Body of pancreas (tissue), 4 donors: ENCODE measurements at regions not wholly inside any gene's neighbourhood (a gene's known extent, or its start where the extent isn't known, plus 50 kb on each side); places are given as distances from the start of the nearest gene placed in this dataset.

ENCODE experiments used
- CTCF ChIP-seq, 7 experiments: fragments of 450-650 bp in 4 of 7; fragments of 200-600 bp in 3 of 7; sonication (generic) in 3 of 7; IDR thresholded peaks; one replicate each; pipeline ENCODE4 v1.5.1; 2016 to 2019; ENCODE audit warnings: antibody characterized with exemption in 7 of 7
- POLR2A ChIP-seq, 3 donors: fragments of 450-650 bp; IDR thresholded peaks; one replicate each; pipeline ENCODE4 v1.6.1; 2016; ENCODE audit warnings: antibody characterized with exemption in 3 of 3, mild to moderate bottlenecking in 2 of 3

- TF ChIP-seq CTCF (IDR thresholded peaks at IDR 0.05) = no peak
- no peak for TF ChIP-seq POLR2A (IDR thresholded peaks at IDR 0.05)
Observed at GRCh38 chr3:187968883-187969580, 184.9 kb upstream of the LPP start.
